SKM-1 treated with dmso at 0.1 percent for 144 hours (cell line): ENCODE measurements at regions not wholly inside any gene's neighbourhood (a gene's known extent, or its start where the extent isn't known, plus 50 kb on each side); places are given as distances from the start of the nearest gene placed in this dataset.
"Not testable (repeated sequence)": the region's sequence is repeated elsewhere in the genome, so short reads cannot be mapped to it uniquely, and the experiment has no call there.

Source experiments
- DNase-seq: peaks from one replicate; lab custom pipeline; 2025; ENCODE audit not compliant: unreplicated experiment; lab: John Stamatoyannopoulos, UW

- no peak for DNase-seq
These were observed 91.0 kb downstream of the ADCYAP1 start for GRCh38 chr18:995629-996028.

GRCh38 chr18:997499-997898 is 92.8 kb downstream of the ADCYAP1 start:
- DNase-seq: no peak

GRCh38 chr18:998936-999335 is 94.3 kb downstream of the ADCYAP1 start:
- DNase-seq: no peak

- DNase-seq: no peak
These were observed 98.0 kb downstream of the ADCYAP1 start for GRCh38 chr18:1002653-1003178.

- DNase-seq: no peak
These were observed 98.8 kb downstream of the ADCYAP1 start for GRCh38 chr18:1003499-1003898.

GRCh38 chr18:1006304-1006703 is 101.6 kb downstream of the ADCYAP1 start:
- DNase-seq: no peak

GRCh38 chr18:1006965-1007364 is 102.3 kb downstream of the ADCYAP1 start:
- DNase-seq: no peak

- no peak for DNase-seq
These were observed 106.7 kb downstream of the ADCYAP1 start for GRCh38 chr18:1011349-1011748.

GRCh38 chr18:1012775-1013174 is 108.1 kb downstream of the ADCYAP1 start:
- DNase-seq: no peak

GRCh38 chr18:1013951-1014350 is 109.3 kb downstream of the ADCYAP1 start:
- no peak for DNase-seq

- no peak for DNase-seq
These were observed 109.8 kb downstream of the ADCYAP1 start for GRCh38 chr18:1014509-1014908.

GRCh38 chr18:1014951-1015624 is 110.4 kb downstream of the ADCYAP1 start:
- no peak for DNase-seq

GRCh38 chr18:1015777-1016176 is 111.1 kb downstream of the ADCYAP1 start:
- DNase-seq: no peak

- DNase-seq: no peak
These were observed 112.8 kb downstream of the ADCYAP1 start for GRCh38 chr18:1017227-1018058.

GRCh38 chr18:1018181-1018681 is 113.6 kb downstream of the ADCYAP1 start:
- no peak for DNase-seq

- no peak for DNase-seq
These were observed 114.5 kb downstream of the ADCYAP1 start for GRCh38 chr18:1019191-1019590.

- DNase-seq: no peak
These were observed 116.2 kb downstream of the ADCYAP1 start for GRCh38 chr18:1020731-1021344.

GRCh38 chr18:1026930-1027329 is 122.3 kb downstream of the ADCYAP1 start:
- DNase-seq: no peak

GRCh38 chr18:1033092-1033491 is 128.4 kb downstream of the ADCYAP1 start:
- DNase-seq: not testable (repeated sequence)

- no peak for DNase-seq
These were observed 130.3 kb downstream of the ADCYAP1 start for GRCh38 chr18:1034971-1035370.

GRCh38 chr18:1036926-1037325 is 132.3 kb downstream of the ADCYAP1 start:
- no peak for DNase-seq

- DNase-seq: no peak
These were observed 133.1 kb downstream of the ADCYAP1 start for GRCh38 chr18:1037776-1038175.
